ENCODE measurements at regions not wholly inside any gene's neighbourhood (a gene's known extent, or its start where the extent isn't known, plus 50 kb on each side); places are given as distances from the start of the nearest gene placed in this dataset.

DNA sequence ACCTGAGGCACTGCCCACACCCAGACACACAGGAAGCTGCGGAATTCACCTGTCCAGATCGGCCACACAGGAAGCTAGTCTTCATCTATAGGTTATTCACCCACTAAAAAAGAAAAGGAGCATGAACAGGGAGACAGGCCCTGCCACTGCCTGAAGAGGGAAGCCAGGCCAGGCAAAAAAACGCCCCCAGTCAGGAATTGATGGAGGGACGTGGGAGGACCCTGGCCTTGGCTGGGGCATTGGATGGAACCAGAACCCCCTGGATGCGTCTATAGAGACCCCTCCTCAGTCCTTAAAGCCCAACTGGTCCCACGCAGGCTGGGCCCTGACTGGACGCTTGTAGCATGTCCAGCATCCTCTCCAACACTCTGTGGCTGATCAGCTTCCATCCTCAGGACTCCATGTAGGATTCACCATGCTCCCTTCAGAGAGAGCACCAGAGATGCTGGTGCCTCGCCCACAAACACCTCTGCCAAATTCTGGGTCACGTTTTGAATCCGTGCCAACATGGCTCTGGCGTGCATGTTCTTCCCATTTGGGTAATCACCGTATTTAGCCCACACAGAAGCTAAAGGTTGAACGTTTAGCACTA lies 259.3 kb upstream of the TCERG1L start:
- TF ChIP-seq CTCF (IDR thresholded peaks at IDR 0.05; ENCODE audit: poor library complexity) (no peak), EZH2 (IDR thresholded peaks at IDR 0.05; ENCODE audit: borderline replicate concordance) (no peak)
